Stomach smooth muscle (tissue), 2 donors: ENCODE measurements at regions not wholly inside any gene's neighbourhood (a gene's known extent, or its start where the extent isn't known, plus 50 kb on each side); places are given as distances from the start of the nearest gene placed in this dataset.

Experiments used
- H3K27ac ChIP-seq: one replicate; pipeline ENCODE4 v1.7.0; 2013; ENCODE audit warnings: mild to moderate bottlenecking, low read length, inconsistent platforms
- H3K27me3 ChIP-seq, 2 donors: one replicate each; pipeline ENCODE4 v1.7.0; 2013; ENCODE audit warnings: low read length in 2 of 2; ENCODE audit not compliant: insufficient read depth in 2 of 2, control insufficient read depth in 1 of 2
- H3K36me3 ChIP-seq, 2 donors: one replicate each; pipeline ENCODE4 v1.7.0; 2013; ENCODE audit warnings: low read length in 2 of 2; ENCODE audit not compliant: control insufficient read depth in 2 of 2, insufficient read depth in 2 of 2
- H3K4me1 ChIP-seq: one replicate; pipeline ENCODE4 v1.7.0; 2013; ENCODE audit warnings: low read length; ENCODE audit not compliant: control insufficient read depth, insufficient read depth
- H3K4me3 ChIP-seq, 2 donors: one replicate each; pipeline ENCODE4 v1.7.0; 2013; ENCODE audit warnings: low read length in 2 of 2
- H3K9ac ChIP-seq, 2 donors: one replicate each; pipeline ENCODE4 v1.7.0; 2013; ENCODE audit warnings: low read length in 2 of 2, mild to moderate bottlenecking in 1 of 2
- H3K9me3 ChIP-seq, 2 donors: one replicate each; pipeline ENCODE4 v1.7.0; 2013; ENCODE audit warnings: low read length in 2 of 2; ENCODE audit not compliant: control insufficient read depth in 2 of 2
- donor health status: healthy.
- donor health status: Pancreatic carcinoma.

GRCh38 chrY:19265404-19265803, 479.1 kb downstream of the KDM5D start:
- Histone ChIP-seq H3K27ac (no peak overlapping the region), H3K4me3 (no peak overlapping the region), H3K9me3 (no peaks in the 10 kb centered on the region), H3K9ac (no peak overlapping the region), H3K4me1 (no peaks in the 10 kb centered on the region), H3K27me3 (no peaks in the 10 kb centered on the region), H3K36me3 (no peaks in the 10 kb centered on the region)

- no peaks in the 10 kb centered on the region for H3K9me3 ChIP-seq
- no peak overlapping the region for H3K4me3 ChIP-seq
- no peaks in the 10 kb centered on the region for H3K36me3 ChIP-seq
- no peak overlapping the region for H3K27ac ChIP-seq
- H3K27me3 ChIP-seq: no peaks in the 10 kb centered on the region
- H3K9ac ChIP-seq: no peak overlapping the region
- H3K4me1 ChIP-seq: no peaks in the 10 kb centered on the region
Measured at GRCh38 chrY:19262310-19262709, 482.2 kb downstream of the KDM5D start.

GRCh38 chrY:19232276-19232994, 458.9 kb upstream of the HSFY2 start:
- Histone ChIP-seq H3K4me1 (no peaks in the 10 kb centered on the region), H3K9me3 (no peaks in the 10 kb centered on the region), H3K4me3 (no peak overlapping the region), H3K36me3 (no peaks in the 10 kb centered on the region), H3K27ac (no peak overlapping the region), H3K9ac (no peak overlapping the region), H3K27me3 (no peaks in the 10 kb centered on the region)

GRCh38 chrY:19220784-19221183, 447.2 kb upstream of the HSFY2 start:
- Histone ChIP-seq H3K4me3 (no peak overlapping the region), H3K27ac (no peak overlapping the region), H3K9ac (no peak overlapping the region), H3K27me3 (no peaks in the 10 kb centered on the region), H3K9me3 (no peaks in the 10 kb centered on the region), H3K4me1 (no peaks in the 10 kb centered on the region), H3K36me3 (no peaks in the 10 kb centered on the region)

- H3K36me3 ChIP-seq: no peaks in the 10 kb centered on the region
- no peak overlapping the region for H3K27ac ChIP-seq
- no peaks in the 10 kb centered on the region for H3K4me1 ChIP-seq
- H3K27me3 ChIP-seq: no peaks in the 10 kb centered on the region
- H3K4me3 ChIP-seq: no peak overlapping the region
- H3K9ac ChIP-seq: no peak overlapping the region
- no peaks in the 10 kb centered on the region for H3K9me3 ChIP-seq
Measured at GRCh38 chrY:19208915-19209314, 435.4 kb upstream of the HSFY2 start.

- Histone ChIP-seq H3K36me3 (no peaks in the 10 kb centered on the region), H3K27ac (no peak overlapping the region), H3K9me3 (no peaks in the 10 kb centered on the region), H3K4me1 (no peaks in the 10 kb centered on the region), H3K9ac (no peak overlapping the region), H3K27me3 (no peaks in the 10 kb centered on the region), H3K4me3 (no peak overlapping the region)
Measured at GRCh38 chrY:19207048-19207447, 433.5 kb upstream of the HSFY2 start.

- Histone ChIP-seq H3K9me3 (no peaks in the 10 kb centered on the region), H3K36me3 (no peaks in the 10 kb centered on the region), H3K4me3 (no peak overlapping the region)
Measured at GRCh38 chrY:19180824-19181223, 407.3 kb upstream of the HSFY2 start.

GRCh38 chrY:19168202-19168565, 394.6 kb upstream of the HSFY2 start:
- Histone ChIP-seq H3K36me3 (no peaks in the 10 kb centered on the region), H3K9me3 (no peaks in the 10 kb centered on the region), H3K4me3 (no peak overlapping the region)

More at GRCh38 chrY:19180824-19181223, 407.3 kb upstream of the HSFY2 start:
- no peaks in the 10 kb centered on the region for H3K27me3 ChIP-seq
- H3K9ac ChIP-seq: no peak overlapping the region
- no peak overlapping the region for H3K27ac ChIP-seq
- no peaks in the 10 kb centered on the region for H3K4me1 ChIP-seq

GRCh38 chrY:19167319-19168201, 394.0 kb upstream of the HSFY2 start:
- H3K4me1 ChIP-seq: no peaks in the 10 kb centered on the region
- H3K27me3 ChIP-seq: no peaks in the 10 kb centered on the region
- no peak overlapping the region for H3K9ac ChIP-seq
- no peaks in the 10 kb centered on the region for H3K36me3 ChIP-seq
- H3K9me3 ChIP-seq: no peaks in the 10 kb centered on the region
- H3K27ac ChIP-seq: no peak overlapping the region
- H3K4me3 ChIP-seq: no peak overlapping the region

More at GRCh38 chrY:19168202-19168565, 394.6 kb upstream of the HSFY2 start:
- Histone ChIP-seq H3K9ac (no peak overlapping the region), H3K4me1 (no peaks in the 10 kb centered on the region), H3K27ac (no peak overlapping the region), H3K27me3 (no peaks in the 10 kb centered on the region)

- no peaks in the 10 kb centered on the region for H3K27me3 ChIP-seq
- H3K36me3 ChIP-seq: no peaks in the 10 kb centered on the region
- no peaks in the 10 kb centered on the region for H3K4me1 ChIP-seq
- no peak overlapping the region for H3K4me3 ChIP-seq
- H3K9me3 ChIP-seq: no peaks in the 10 kb centered on the region
- no peak overlapping the region for H3K9ac ChIP-seq
- no peak overlapping the region for H3K27ac ChIP-seq
Measured at GRCh38 chrY:19148783-19149182, 375.2 kb upstream of the HSFY2 start.

- Histone ChIP-seq H3K27ac (no peak overlapping the region), H3K27me3 (no peaks in the 10 kb centered on the region), H3K9me3 (no peaks in the 10 kb centered on the region), H3K9ac (no peak overlapping the region), H3K4me1 (no peaks in the 10 kb centered on the region), H3K4me3 (no peak overlapping the region), H3K36me3 (no peaks in the 10 kb centered on the region)
Measured at GRCh38 chrY:19146296-19146695, 372.8 kb upstream of the HSFY2 start.
